ENCODE measurements at regions not wholly inside any gene's neighbourhood (a gene's known extent, or its start where the extent isn't known, plus 50 kb on each side); places are given as distances from the start of the nearest gene placed in this dataset.

- no peaks in the 10 kb centered on the region for H3K9me3 Mint-ChIP-seq
- H3K36me3 Mint-ChIP-seq (ENCODE audit: low read depth): no peaks in the 10 kb centered on the region
- DNase-seq: no peak
- no peak overlapping the region for H3K4me3 Mint-ChIP-seq
- no peak overlapping the region for H3K27ac Mint-ChIP-seq
- POLR2A ChIA-PET: no interaction called here
- CTCF ChIA-PET: no interaction called here
- H3K4me1 Mint-ChIP-seq: peaks cover 1% of the 10 kb centered on the region
- no peaks in the 10 kb centered on the region for H3K27me3 Mint-ChIP-seq
Observed at GRCh38 chr9:94159069-94159939, 75.0 kb downstream of the PTPDC1 start.

GRCh38 chr9:94160594-94161501 lies 76.6 kb downstream of the PTPDC1 start:
- no peak overlapping the region for H3K4me3 Mint-ChIP-seq
- DNase-seq: no peak
- CTCF ChIA-PET: no interaction called here
- H3K9me3 Mint-ChIP-seq: no peaks in the 10 kb centered on the region
- H3K4me1 Mint-ChIP-seq: peaks cover 13% of the 10 kb centered on the region
- H3K36me3 Mint-ChIP-seq (ENCODE audit: low read depth): no peaks in the 10 kb centered on the region
- no peaks in the 10 kb centered on the region for H3K27me3 Mint-ChIP-seq
- POLR2A ChIA-PET: no interaction called here
- H3K27ac Mint-ChIP-seq: no peak overlapping the region

- no peak overlapping the region for H3K27ac Mint-ChIP-seq
- DNase-seq: no peak
- H3K4me1 Mint-ChIP-seq: peaks cover 13% of the 10 kb centered on the region
- ChIA-PET CTCF (no interaction called here), POLR2A (no interaction called here)
- no peaks in the 10 kb centered on the region for H3K27me3 Mint-ChIP-seq
- no peaks in the 10 kb centered on the region for H3K9me3 Mint-ChIP-seq
- H3K4me3 Mint-ChIP-seq: no peak overlapping the region
- no peaks in the 10 kb centered on the region for H3K36me3 Mint-ChIP-seq (ENCODE audit: low read depth)
Observed at GRCh38 chr9:94161673-94162072, 77.4 kb downstream of the PTPDC1 start.

- no peaks in the 10 kb centered on the region for H3K9me3 Mint-ChIP-seq
- H3K4me1 Mint-ChIP-seq: peaks cover 36% of the 10 kb centered on the region
- H3K27me3 Mint-ChIP-seq: no peaks in the 10 kb centered on the region
- no peak for DNase-seq
- peak overlapping the region; percentile 69 for H3K4me3 Mint-ChIP-seq
- peak overlapping the region; percentile 70 for H3K27ac Mint-ChIP-seq
- ChIA-PET POLR2A (interaction anchor here (1.0 to 1.3 kb wide), 3 partner anchors 8 to 18 kb away, joined by 3 read pairs; no protein-coding TSS in a partner anchor), CTCF (interaction anchor here (0.8 to 0.9 kb wide), 2 partner anchors 8 to 101 kb away, joined by 3 to 4 read pairs; no protein-coding TSS in a partner anchor)
- peaks cover 17% of the 10 kb centered on the region for H3K36me3 Mint-ChIP-seq (ENCODE audit: low read depth)
Observed at GRCh38 chr9:94164806-94165549, 80.7 kb downstream of the PTPDC1 start.

- Mint-ChIP-seq H3K4me1 (peaks cover 42% of the 10 kb centered on the region), H3K27me3 (no peaks in the 10 kb centered on the region), H3K9me3 (no peaks in the 10 kb centered on the region), H3K27ac (peak overlapping the region; percentile 70), H3K36me3 (ENCODE audit: low read depth) (peaks cover 17% of the 10 kb centered on the region), H3K4me3 (peak overlapping the region; percentile 69)
- ChIA-PET POLR2A (interaction anchor here (1.0 to 1.8 kb wide), 6 partner anchors 8 to 208 kb away, joined by 3 to 6 read pairs (median 4); a partner anchor contains a TSS), CTCF (interaction anchor here (0.8 kb wide), 1 partner anchor 102 kb away, joined by 3 read pairs; no protein-coding TSS in a partner anchor)
- DNase-seq: peak; percentile 98
Observed at GRCh38 chr9:94165592-94166235, 81.5 kb downstream of the PTPDC1 start.

- Mint-ChIP-seq H3K4me1 (peaks cover 44% of the 10 kb centered on the region), H3K27ac (peak overlapping the region; percentile 87), H3K9me3 (no peaks in the 10 kb centered on the region), H3K36me3 (ENCODE audit: low read depth) (peaks cover 17% of the 10 kb centered on the region), H3K27me3 (no peaks in the 10 kb centered on the region), H3K4me3 (peak overlapping the region; percentile 91)
- ChIA-PET POLR2A (interaction anchor here (1.5 to 1.8 kb wide), 4 partner anchors 8 to 208 kb away, joined by 4 to 6 read pairs (median 5); a partner anchor contains a TSS), CTCF (no interaction called here)
- DNase-seq: peak; percentile 95
Observed at GRCh38 chr9:94166236-94166975, 82.1 kb downstream of the PTPDC1 start.

- peak overlapping the region; percentile 87 for H3K27ac Mint-ChIP-seq
- ChIA-PET POLR2A (interaction anchor here (1.5 to 1.8 kb wide), 4 partner anchors 8 to 207 kb away, joined by 4 to 6 read pairs (median 5); a partner anchor contains a TSS), CTCF (no interaction called here)
Observed at GRCh38 chr9:94166976-94167346, 82.7 kb downstream of the PTPDC1 start.

GRCh38 chr9:94167376-94167890 lies 83.2 kb downstream of the PTPDC1 start:
- H3K27me3 Mint-ChIP-seq: no peaks in the 10 kb centered on the region
- peak overlapping the region; percentile 87 for H3K27ac Mint-ChIP-seq
- H3K4me3 Mint-ChIP-seq: peak overlapping the region; percentile 91
- H3K4me1 Mint-ChIP-seq: peaks cover 51% of the 10 kb centered on the region
- DNase-seq: no peak
- POLR2A ChIA-PET: interaction anchor here (1.3 to 1.8 kb wide), 3 partner anchors 10 to 12 kb away, joined by 5 to 8 read pairs (median 6); no protein-coding TSS in a partner anchor
- CTCF ChIA-PET: interaction anchor here (1.2 kb wide), 1 partner anchor 44 kb away, joined by 3 read pairs; no protein-coding TSS in a partner anchor
- H3K9me3 Mint-ChIP-seq: no peaks in the 10 kb centered on the region
- H3K36me3 Mint-ChIP-seq (ENCODE audit: low read depth): peaks cover 20% of the 10 kb centered on the region

More at GRCh38 chr9:94166976-94167346, 82.7 kb downstream of the PTPDC1 start:
- no peak for DNase-seq
- Mint-ChIP-seq H3K36me3 (ENCODE audit: low read depth) (peaks cover 20% of the 10 kb centered on the region), H3K9me3 (no peaks in the 10 kb centered on the region), H3K4me3 (peak overlapping the region; percentile 91), H3K27me3 (no peaks in the 10 kb centered on the region), H3K4me1 (peaks cover 48% of the 10 kb centered on the region)

- ChIA-PET CTCF (interaction anchor here (1.1 to 1.2 kb wide), 2 partner anchors 43 to 45 kb away, joined by 3 to 4 read pairs; no protein-coding TSS in a partner anchor), POLR2A (interaction anchor here (0.7 to 1.5 kb wide), 4 partner anchors 9 to 839 kb away, joined by 3 to 8 read pairs (median 6); no protein-coding TSS in a partner anchor)
- no peak for DNase-seq
- H3K27ac Mint-ChIP-seq: peak overlapping the region; percentile 87
- H3K36me3 Mint-ChIP-seq (ENCODE audit: low read depth): peaks cover 29% of the 10 kb centered on the region
- H3K9me3 Mint-ChIP-seq: no peaks in the 10 kb centered on the region
- H3K4me3 Mint-ChIP-seq: peak overlapping the region; percentile 91
- peaks cover 60% of the 10 kb centered on the region for H3K4me1 Mint-ChIP-seq
- no peaks in the 10 kb centered on the region for H3K27me3 Mint-ChIP-seq
Observed at GRCh38 chr9:94168203-94169000, 84.1 kb downstream of the PTPDC1 start.

- no peaks in the 10 kb centered on the region for H3K27me3 Mint-ChIP-seq
- H3K4me3 Mint-ChIP-seq: no peak overlapping the region
- peaks cover 69% of the 10 kb centered on the region for H3K4me1 Mint-ChIP-seq
- POLR2A ChIA-PET: interaction anchor here (1.3 kb wide), 2 partner anchors 10 to 103 kb away, joined by 3 to 4 read pairs; no protein-coding TSS in a partner anchor
- H3K27ac Mint-ChIP-seq: no peak overlapping the region
- H3K36me3 Mint-ChIP-seq (ENCODE audit: low read depth): peaks cover 42% of the 10 kb centered on the region
- no peaks in the 10 kb centered on the region for H3K9me3 Mint-ChIP-seq
- CTCF ChIA-PET: no interaction called here
- no peak for DNase-seq
Observed at GRCh38 chr9:94169968-94170367, 85.7 kb downstream of the PTPDC1 start.
